Retinal pigment epithelial cell (primary cell): ENCODE measurements at regions not wholly inside any gene's neighbourhood (a gene's known extent, or its start where the extent isn't known, plus 50 kb on each side); places are given as distances from the start of the nearest gene placed in this dataset.

Experiments used
- DNase-seq: peaks from one replicate; pipeline ENCODE4 v3.0.0-alpha.2; 2010; ENCODE audit warnings: low read depth
- H3K4me3 ChIP-seq: 2 replicates; pipeline ENCODE4 v1.5.1; 2011; ENCODE audit warnings: mild to moderate bottlenecking, low read length, control low read depth, moderate library complexity
- TF ChIP-seq, protein P1 (sequence below): conservative IDR thresholded peaks from 2 replicates; pipeline ENCODE4 v1.5.1; 2011; ENCODE audit warnings: low read depth, low read length, control low read depth, inconsistent platforms

- TF ChIP-seq, protein P1, sequence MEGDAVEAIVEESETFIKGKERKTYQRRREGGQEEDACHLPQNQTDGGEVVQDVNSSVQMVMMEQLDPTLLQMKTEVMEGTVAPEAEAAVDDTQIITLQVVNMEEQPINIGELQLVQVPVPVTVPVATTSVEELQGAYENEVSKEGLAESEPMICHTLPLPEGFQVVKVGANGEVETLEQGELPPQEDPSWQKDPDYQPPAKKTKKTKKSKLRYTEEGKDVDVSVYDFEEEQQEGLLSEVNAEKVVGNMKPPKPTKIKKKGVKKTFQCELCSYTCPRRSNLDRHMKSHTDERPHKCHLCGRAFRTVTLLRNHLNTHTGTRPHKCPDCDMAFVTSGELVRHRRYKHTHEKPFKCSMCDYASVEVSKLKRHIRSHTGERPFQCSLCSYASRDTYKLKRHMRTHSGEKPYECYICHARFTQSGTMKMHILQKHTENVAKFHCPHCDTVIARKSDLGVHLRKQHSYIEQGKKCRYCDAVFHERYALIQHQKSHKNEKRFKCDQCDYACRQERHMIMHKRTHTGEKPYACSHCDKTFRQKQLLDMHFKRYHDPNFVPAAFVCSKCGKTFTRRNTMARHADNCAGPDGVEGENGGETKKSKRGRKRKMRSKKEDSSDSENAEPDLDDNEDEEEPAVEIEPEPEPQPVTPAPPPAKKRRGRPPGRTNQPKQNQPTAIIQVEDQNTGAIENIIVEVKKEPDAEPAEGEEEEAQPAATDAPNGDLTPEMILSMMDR = no peak
- no peak overlapping the region for H3K4me3 ChIP-seq
- DNase-seq = no peak
Measured at GRCh38 chr9:108045851-108046250, 556.3 kb upstream of the KLF4 start.

GRCh38 chr9:108043585-108043984 is 554.0 kb upstream of the KLF4 start:
- H3K4me3 ChIP-seq = no peak overlapping the region
- DNase-seq = no peak
- TF ChIP-seq, protein P1 = no peak

DNA sequence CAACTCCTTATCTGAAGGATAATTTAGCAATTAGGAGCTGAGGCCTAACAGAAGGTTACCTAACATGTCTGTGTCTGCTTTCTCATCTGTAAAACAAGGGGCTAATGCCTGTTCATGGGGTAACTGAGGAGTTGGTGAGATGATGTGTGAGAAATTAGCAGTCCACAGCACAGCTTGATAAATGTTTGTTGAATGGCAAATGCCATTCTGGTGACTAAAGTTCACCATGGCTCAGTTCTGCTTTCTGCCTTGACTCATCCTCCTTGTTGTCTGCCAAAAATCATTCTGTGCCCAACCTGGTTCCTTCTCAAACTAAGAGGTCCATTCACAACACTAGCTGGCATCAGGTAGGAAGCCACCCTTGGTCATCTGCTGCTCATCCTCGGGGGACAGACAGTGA is 552.0 kb upstream of the KLF4 start:
- no peak for DNase-seq
- TF ChIP-seq, protein P1 = no peak
- H3K4me3 ChIP-seq = no peak overlapping the region

DNA sequence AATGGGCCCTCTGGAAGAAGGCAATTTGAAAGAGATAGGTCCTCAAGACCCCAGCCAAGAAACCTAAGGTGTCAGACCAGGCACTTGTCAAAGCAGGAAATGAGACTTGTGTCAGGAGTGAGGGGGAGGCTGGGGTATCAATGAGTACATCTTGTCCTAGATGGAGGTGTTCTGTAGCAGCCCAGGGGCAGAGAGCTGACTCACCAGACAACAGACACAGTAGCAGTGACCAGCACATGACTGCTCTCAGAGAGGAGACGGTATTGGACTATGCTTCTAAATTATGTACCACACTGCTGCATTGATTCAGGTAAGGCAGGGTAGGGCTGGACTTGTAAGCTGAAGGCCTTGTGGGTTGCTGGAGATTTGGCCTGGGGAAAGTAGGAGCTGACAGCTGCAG is 551.2 kb upstream of the KLF4 start:
- TF ChIP-seq, protein P1 = no peak
- H3K4me3 ChIP-seq = no peak overlapping the region
- DNase-seq = no peak

- TF ChIP-seq, protein P1 = no peak
- H3K4me3 ChIP-seq = no peak overlapping the region
- DNase-seq = no peak
Measured at GRCh38 chr9:108039493-108039892, 549.9 kb upstream of the KLF4 start.

DNA sequence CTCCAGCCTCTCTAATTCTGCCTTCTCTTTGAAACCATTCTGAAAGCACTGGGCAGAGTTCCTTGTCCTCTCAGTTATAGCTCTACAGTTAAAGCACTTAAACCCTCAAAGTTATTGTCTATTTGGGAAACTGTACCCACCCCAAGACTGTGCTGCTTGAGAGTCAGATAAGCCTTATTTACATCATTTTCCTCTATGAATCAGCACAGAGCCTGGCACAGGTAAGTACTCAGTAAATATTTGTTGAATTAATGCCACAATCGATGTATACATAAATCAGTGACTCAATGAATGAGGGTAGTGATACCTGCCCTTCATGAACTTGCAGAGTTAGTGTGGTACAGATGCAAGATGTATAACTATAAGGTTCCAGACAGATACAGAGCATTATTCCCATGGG is 549.4 kb upstream of the KLF4 start:
- H3K4me3 ChIP-seq = no peak overlapping the region
- TF ChIP-seq, protein P1 = no peak
- DNase-seq = no peak

DNA sequence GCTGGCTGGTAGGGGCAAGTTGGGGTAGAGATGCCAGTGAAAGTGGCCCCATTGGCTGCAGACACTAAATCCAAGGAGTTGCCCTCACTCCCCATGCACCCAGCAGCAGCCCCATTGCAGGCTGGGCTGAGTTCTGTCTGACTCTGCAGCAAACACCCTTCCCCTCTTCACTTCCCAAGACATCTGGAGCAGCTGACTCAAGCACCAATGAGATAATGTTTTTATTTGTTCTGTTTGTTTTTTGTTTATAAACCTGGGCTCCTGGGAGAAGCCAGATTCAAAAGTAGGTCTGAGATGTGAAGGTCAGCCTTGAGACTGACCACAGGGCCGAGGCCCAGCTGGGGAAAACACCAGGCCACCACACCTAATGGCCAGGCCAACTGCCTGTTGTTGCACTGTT is 545.9 kb upstream of the KLF4 start:
- DNase-seq = no peak
- TF ChIP-seq, protein P1 = no peak
- no peak overlapping the region for H3K4me3 ChIP-seq
